ENCODE measurements at regions not wholly inside any gene's neighbourhood (a gene's known extent, or its start where the extent isn't known, plus 50 kb on each side); places are given as distances from the start of the nearest gene placed in this dataset.
A peak's percentile ranks its signal among the peaks of the same experiment; 100 is the strongest.
"Not testable (repeated sequence)": the region's sequence is repeated elsewhere in the genome, so short reads cannot be mapped to it uniquely, and the experiment has no call there.

DNA sequence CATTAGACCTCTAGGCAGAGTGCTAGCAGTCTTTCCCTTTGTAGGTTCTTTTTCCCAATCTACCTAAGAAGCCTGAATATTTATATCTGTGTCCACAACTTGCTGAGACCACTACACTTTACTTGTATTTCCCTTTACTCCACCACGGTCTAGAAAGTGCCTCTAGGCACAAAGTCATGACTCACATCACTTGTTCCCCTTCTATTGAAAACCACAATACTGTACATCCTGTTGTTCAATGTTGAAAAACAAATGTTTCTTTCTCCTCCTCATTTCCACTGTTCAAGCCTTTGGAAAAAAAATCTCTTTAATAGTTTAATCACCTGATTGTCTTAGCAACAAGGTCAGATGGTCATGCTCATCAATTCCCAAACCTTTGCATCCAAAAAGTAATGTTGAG, 326.7 kb downstream of the GUCY2F start:
- DNase-seq, result no peak

DNA sequence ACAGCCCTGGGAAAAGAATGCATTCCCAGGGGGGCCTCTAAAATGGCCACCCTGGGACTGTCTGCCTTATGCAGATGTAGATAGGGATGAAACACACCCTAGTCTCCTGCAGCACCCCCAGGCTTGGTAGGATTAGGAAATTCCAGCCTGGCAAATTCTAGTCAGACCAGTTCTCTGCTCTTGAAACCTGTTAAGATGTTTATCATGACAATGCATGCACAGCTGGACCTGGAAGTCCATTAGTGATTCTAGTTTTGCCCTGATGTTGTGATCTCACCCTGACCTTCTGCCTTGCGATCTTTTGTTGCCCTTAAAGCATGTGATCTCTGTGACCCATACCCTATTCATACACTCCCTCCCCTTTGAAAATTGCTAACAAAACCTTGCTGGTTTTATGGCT, 337.7 kb downstream of the GUCY2F start:
- not testable (repeated sequence) for DNase-seq

DNA sequence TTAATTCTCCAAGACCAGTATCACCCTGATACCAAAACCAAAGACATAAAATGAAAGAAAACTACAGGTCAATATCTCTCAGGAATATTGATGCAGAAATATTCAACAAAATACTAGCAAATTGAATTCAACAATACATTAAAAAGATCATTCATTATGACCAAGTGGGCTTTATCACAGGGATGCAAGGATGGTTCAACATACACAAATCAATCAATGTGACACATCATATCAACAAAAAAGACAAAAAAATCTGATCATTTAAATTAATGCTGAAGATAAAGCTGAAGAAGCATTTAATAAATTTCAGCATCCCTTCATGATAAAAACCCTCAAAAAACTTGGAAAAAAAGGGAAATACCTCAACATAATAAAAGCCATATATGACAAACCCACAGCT, 341.4 kb downstream of the GUCY2F start:
- no peak for DNase-seq

DNA sequence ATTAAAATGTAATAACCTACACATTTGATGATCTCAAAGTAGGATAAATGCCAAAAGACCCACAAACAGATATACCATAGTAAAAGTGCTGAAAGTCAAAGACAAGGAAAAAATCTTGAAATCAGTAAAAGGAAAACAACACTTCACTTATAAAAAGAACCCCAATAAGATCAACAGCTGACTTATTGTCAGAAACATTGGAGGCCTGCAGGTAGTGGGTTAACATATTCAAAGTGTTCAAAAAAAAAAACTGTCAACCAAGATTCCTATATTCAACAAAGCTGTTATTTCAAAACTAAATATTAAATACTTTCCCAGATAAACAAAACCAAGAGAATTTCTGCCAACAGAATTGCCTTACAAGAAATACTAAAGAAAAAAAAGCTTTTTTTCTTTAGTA, 347.1 kb downstream of the GUCY2F start:
- no peak for DNase-seq

DNA sequence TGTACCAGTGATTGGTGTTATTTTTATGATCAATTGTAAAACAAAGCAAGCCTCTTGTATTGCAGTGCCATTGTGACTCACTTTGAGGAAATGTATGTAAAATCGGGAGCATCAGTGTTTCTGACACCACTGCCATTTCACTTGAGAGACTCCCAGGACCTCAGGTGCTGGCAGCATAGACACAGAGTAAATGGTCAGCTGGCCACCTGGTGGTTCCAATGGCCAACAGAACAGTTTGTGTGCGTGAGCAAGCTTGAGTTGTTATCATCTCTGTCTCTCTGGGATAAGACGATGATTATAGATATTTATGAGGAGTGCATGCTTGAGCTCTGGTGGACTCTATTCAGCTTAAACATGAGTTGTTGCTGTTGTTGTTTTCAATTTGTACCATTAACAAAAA, 356.6 kb downstream of the GUCY2F start:
- DNase-seq, result no peak

DNA sequence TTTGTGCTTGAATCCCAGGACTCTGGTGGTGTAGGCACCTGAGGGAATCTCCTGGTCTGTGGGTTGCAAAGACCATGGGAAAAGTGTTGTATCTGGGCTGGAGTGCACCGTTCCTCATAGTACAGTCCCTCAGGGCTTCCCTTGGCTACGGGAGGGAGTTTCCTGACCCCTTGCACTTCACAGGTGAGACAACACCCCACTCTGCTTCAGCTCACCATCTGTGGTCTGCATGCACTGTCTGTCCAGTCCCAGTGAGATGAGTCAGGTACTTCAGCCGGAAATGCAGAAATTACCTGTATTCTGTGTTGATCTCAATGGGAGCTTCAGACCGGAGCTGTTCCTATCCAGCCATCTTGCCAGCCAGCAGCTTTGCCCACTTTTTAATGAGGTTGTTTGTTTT, 353.0 kb upstream of the IRS4 start:
- no peak for DNase-seq

DNA sequence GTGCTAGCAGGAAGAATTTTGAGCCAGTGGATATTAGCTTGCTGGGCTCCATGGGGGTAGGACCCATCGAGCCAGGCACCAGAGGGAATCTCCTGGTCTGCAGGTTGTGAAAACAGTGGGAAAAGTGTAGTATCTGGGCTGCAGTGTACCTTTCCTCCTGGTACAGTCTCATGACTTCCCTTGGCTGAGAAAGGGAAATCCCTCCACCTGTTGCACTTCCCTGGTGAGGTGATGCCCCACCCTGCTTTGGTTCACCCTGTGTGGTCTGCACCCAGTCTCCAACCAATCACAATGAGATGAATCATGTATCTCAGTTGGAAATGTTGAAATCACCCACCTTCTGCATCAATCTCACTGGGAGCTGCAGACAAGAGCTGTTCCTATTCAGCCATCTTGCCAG, 341.4 kb upstream of the IRS4 start:
- no peak for DNase-seq

DNA sequence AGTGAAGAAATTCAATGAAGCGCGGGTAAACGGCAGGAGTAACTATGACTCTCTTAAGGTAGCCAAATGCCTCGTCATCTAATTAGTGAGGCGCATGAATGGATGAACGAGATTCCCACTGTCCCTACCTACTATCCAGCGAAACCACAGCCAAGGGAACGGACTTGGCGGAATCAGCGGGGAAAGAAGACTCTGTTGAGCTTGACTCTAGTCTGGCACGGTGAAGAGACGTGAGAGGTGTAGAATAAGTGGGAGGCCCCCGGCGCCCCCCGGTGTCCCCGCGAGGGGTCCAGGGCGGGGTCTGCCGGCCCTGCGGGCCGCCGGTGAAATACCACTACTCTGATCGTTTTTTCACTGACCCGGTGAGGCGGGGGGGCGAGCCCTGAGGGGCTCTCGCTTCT, 317.8 kb upstream of the IRS4 start:
- DNase-seq, result not testable (repeated sequence)

DNA sequence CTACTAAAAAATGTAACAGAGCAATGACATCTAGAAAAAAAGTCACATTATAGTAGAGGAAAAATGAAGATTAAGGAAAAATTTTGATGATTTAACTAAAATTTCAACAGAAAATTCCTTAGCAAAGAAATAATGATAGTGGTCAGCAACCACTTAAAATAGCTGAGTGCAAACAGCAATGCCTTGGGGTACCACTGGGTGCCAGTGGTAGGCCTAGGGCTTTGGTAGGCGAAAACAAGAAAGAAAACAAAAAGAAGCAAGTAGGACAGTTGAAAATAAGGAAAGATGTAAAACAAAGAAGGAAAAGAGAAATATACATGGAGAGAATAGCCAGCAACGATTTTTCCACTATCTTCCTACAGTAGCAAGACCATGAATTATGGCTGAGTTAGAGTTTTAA, 313.5 kb upstream of the IRS4 start:
- DNase-seq, result no peak

DNA sequence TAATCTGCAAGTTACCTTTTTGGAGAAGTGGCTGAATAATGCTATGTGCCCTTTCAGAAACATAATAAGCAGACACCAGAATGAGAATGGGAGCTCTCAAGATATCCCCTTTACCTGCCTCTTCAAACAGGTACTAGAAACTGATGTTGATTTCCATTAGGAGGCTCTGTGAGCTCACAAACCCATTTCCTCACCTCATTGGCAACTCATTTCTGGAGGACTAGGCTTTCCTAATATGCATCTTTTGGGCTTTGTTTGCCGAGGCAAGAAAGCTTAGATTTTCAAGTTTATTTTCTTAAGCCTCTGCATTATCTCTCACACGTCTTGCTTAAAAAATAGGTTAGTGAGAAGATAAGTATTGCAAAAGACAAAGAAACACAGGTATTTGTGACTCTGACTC, 313.1 kb upstream of the IRS4 start:
- DNase-seq, result no peak

DNA sequence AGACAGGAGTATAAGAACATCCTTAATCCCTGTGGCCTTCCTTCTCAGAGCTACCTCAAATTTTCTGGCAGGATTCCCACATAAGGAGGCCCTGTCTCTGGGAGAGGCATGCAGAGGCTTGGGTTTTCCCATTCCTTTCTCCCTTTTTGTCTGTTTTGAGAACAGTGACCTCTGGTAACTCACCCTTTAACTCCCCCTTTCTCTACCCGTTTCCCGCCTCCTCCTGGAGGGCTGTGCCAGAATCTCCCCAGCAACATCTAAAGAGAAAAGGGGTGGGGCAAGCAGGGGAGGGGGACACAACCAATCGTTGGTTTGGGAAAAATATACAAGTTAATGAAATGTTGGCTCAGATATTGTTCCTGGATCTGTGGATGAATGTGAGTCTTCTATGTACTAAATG, 303.7 kb upstream of the IRS4 start:
- DNase-seq, result no peak

DNA sequence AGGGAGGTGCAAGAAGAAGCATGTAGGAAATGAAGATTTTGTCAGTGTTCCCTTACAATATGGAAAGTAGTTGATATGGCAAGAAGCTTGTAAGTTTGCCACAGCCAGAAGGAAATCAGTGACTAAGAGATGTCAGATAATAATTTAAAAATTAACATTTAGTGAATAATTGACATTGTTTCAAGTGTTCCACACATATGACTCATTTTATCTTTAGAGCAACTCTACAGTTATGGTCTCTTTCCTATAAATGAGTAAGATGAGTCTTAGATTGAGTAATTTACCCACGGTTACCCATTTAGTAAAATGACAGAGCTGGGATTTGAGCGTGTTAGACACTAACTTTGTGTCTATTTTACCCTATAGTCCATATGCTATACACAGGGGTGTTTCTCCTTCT, 300.3 kb upstream of the IRS4 start:
- DNase-seq, result no peak

DNA sequence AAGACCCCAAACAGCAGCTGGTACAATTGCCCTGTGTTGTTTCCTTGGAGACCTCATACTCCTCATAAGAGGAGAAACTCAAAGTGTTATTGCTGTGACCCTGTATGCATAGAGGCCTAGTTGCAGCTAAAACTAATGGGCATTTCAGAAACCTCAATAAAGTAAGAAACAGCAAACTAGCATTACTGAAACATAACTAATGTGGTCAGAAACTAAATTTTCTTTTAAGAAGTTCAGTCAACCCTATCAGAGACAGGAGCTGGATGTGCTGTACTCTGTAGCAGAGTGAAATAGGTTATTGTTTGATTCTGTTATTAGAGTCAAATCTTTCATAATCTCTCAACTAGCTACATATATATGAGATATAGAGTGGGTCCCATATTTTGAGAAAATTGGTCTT, 257.5 kb upstream of the IRS4 start:
- no peak for DNase-seq

DNA sequence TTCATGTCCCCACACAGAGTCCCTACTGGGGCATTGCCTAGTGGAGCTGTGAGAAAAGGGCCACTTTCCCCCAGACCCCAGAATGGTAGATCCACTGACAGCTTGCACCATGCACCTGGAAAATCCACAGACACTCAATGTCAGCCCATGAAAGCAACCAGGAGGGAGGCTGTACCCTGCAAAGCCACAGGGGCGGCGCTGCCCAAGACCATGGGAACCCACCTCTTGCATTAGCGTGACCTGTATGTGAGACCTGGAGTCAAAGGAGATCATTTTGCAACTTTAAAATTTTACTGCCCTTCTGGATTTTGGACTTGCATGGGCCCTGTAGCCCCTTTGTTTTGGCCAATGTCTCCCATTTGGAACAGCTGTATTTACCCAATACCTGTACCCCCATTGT, 236.5 kb upstream of the IRS4 start:
- not testable (repeated sequence) for DNase-seq

DNA sequence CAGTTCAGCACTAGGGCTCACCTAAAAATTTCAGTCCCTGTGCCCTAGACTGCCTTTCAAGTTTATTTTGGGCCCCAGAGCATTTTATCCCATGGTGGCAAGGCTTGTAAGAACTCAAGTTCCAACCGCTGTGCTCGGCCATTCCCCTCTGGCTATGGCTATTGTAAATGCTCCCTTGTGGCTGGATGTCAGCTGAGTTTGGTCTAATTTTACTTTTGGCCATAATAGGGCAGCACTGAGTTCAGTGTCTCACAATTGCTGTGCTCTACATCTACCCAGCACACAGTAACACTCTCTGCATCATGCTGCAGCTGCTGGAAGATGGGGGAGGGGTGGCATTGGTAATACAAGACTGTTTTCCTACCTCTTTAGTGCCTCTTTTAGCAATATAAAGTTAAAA, 210.8 kb upstream of the IRS4 start:
- no peak for DNase-seq

DNA sequence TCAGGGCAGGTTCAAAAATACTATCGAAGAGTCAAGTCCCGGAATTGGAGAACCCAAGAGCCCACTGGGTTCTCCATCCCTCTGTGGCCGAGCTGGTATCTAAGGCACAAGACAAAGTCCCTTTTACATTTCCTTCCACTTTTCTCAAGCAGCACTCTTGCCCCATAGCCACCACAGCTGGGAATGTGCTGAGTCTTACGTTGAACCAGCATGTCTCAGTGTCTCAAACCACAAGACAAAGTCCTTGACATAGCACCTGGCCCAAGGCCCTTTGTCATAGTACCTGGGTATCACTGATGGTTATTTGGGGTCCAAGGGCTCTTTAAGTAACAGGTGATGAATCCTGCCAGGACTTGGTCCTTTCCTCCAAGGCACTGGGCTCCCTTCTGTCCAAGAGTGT, 210.2 kb upstream of the IRS4 start:
- no peak for DNase-seq

DNA sequence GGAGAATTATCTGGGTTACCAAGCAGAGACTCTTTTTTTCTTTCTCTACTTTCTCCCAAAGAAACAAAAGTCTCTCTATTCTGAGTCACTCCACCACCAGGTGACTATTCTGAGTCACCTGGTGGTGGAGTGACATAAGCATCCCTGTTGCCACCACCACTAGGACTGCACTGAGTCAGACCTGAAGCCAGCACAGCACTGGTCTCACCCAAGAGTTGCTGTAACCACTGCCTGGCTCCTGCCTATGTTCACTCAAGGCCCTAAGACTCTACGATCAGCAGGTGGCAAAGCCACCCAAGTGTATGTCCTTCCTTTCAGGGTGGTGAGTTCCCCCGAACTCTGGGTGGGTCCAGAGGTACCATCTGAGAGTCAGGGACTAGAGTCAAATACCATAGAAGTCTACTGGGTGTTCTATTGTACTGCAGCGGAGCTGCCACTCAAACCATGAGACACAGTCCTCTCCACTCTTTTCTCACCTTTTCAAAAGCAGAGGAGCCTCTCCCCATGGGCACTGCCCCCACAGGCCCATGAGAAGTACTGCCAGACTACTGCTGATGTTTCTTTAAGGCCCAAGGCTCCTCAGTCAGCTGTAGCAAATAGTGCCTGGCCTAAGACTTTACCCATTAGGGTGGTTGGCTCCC, 209.6 kb upstream of the IRS4 start:
- DNase-seq, result no peak

DNA sequence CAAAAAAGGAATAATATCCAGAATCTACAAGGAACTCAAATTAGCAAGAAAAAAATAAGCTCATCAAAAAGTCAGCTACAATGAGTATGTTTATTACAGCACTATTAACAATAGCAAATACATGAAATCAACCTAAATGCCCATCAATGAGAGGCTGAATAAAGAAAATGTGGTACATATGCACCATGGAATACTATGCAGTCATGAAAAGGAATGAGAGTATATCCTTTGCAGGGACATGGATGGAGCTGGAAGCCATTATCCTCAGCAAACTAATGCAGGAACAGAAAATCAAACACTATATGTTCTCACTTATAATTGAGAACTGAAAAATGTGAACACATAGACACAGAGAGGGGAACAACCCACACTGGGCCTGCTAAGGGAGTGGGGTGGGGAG, 178.4 kb upstream of the IRS4 start:
- DNase-seq, result no peak

DNA sequence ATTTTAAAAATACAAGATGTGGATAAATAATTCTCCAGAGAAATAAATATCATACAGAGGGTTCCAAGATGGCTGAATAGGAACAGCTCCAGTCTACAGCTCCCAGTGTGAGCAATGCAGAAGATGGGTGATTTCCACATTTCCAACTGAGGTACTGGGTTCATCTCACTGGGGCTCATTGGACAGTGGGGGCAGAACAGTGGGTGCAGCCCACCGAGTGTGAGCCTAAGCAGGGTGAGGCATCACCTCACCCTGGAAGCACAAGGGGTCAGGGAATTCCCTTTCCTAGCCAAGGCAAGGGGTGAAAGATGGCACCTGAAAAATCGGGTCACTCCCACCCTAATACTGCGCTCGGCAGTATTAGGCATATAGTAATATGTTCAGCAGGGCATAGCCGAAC, 167.5 kb upstream of the IRS4 start:
- not testable (repeated sequence) for DNase-seq

DNA sequence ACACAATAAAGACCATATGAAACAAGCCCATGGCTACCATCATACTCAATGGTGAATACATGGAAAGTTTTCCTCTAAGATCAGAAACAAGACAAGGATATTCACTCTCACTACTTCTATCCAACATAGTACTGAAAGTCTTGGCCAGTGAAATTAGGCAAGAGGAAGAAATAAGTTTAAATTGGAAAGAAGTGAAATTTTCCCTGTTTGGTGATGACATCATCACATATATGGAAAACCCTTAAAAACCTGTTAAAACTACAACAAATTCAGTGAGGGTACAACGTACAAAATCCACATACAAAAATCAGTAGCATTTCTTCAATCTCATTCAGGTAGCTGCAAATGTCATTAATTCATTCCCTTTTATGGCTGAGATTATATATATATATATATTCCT, 164.0 kb upstream of the IRS4 start:
- no peak for DNase-seq

DNA sequence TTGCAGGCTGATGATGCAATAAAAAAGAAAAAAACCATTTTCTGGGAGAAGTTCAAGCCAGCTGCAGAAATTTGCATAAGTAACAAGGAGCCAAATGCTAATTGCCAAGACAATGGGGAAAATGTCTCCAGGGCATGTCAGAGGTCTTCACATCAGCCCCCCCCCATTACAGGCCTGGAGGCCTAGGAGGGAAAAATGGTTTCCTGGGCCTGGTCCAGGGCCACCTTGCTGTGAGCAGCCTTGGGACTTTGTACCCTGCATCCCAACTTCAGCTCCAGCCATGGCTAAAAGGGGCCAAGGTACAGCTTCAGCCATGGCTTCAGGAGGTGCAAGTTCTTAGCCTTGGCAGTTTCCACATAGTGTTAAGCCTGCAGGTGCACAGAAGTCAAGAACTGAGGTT, 160.0 kb upstream of the IRS4 start:
- DNase-seq, result not testable (repeated sequence)

DNA sequence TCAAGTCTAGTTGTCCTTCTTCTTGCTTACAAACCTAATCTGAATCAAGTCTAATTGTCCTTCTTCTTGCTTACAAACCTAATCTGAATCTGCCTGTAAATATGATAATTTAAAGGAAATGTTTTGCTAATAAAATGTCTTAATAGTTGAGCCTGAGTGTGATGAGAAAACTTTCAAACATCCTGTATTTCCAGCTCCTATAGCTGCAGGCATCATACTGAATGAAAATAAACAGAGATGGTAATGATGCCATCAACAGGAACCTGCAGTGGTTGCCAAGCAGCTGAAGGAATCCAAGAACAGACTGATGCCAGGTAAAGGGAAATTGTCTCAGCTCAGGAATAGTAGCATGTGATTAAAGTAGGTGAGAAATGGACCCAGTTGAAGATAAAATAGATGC, 156.1 kb upstream of the IRS4 start:
- no peak for DNase-seq

DNA sequence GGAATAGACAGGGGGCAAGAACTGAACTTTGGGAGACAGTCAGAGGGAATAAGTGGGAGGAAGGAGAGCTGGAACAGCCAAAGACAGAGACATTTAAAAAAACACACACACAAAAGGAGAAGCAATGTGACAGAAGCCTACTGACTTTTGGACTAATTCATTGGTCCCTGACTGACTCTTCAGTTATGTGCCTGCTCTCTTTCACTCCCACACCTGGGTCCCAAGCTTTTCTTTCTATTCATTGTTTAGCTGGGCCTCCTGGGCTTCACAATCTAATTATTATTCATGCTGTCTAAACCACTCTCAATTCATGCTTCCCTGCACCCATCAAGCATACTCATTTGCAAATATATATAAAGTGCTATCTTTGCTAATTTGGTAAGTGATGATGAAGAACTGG, 139.2 kb upstream of the IRS4 start:
- no peak for DNase-seq

DNA sequence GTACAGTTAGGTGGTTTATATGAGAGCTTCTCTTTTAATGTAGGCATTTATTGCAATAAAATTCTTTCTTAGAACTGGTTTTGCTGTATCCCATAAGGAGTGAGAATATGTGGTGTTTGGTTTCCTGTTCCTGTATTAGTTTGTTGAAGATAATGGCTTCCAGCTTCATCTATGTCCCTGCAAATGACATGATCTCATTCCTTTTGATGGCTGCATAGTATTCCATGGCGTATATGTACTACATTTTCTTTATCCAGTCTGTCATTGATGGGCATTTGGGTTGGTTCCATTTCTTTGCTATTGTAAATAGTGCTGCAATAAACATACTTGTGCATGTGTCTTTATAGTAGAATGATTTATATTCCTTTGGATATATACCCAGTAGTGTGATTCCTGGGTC, 106.7 kb upstream of the IRS4 start:
- not testable (repeated sequence) for DNase-seq

DNA sequence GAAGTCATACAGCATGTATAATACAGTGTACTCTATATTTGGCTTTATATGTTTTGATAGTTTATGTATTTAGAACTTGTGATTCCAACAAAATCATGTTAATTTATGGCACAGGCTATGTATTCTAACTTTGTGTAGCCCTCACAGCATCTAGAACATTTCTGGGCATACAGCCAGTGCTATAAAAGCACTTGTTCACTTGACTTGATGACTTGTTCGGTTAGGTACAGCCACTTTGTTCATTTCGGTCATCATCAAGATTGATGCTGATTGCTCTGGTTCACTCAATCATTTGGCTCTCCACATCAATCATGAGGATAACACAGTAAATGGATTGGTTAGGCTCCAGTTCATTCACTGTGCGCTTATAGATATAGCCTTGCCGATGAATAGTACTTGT, 97.6 kb upstream of the IRS4 start:
- DNase-seq, result peak; percentile 67 to 85

DNA sequence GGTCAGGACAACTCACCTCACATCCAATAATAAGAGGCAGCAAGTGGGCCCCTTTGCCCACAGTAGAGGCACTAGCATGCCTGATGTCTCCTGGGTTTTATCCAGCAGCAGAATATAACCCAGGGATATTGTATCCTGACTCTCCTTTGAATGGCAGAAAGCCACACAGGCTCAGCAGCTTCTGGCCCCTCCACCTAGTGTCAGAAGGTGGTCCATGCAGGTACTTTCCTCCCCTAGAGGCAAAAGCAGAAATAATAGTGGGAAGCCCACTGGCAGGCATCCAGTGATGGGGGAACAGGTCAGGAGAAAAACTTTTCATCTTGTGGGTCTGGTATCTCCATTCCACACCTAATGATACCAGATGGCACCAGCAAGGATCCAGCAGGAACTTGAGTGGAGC, 75.5 kb upstream of the IRS4 start:
- no peak for DNase-seq
